ENCODE measurements at regions not wholly inside any gene's neighbourhood (a gene's known extent, or its start where the extent isn't known, plus 50 kb on each side); places are given as distances from the start of the nearest gene placed in this dataset.

DNA sequence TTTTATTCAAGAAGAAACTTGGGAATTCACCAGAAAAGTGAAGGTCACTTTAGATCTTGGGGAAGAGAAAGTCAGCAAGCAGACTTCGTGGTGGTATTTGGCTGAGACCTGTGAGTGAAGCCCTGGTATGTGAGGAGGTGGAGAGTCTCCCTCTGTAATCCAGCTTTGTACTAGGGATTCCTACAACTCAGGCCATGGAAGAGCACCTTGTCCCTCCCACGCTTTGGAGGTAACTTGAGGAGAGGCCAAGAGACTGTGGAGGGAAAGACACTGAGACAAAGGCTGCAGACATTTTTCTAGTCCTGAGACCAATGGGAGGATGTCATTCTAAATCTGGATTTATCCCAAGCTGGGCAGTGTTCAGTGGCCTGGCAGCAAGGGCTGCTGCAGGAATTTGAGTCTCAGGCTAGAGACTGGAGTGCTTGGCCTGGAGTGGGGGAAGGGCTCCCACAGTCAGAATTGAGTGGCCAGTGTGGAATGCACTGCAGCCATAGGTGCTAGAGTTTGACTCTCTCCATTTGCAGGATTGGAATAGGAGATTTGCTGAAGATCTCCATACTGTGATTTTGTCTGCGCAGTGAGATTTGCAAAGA lies 219.0 kb downstream of the ACTR3 start:
- no peak for TF ChIP-seq POLR2A (IDR thresholded peaks at IDR 0.05)
- TF ChIP-seq, protein P1, sequence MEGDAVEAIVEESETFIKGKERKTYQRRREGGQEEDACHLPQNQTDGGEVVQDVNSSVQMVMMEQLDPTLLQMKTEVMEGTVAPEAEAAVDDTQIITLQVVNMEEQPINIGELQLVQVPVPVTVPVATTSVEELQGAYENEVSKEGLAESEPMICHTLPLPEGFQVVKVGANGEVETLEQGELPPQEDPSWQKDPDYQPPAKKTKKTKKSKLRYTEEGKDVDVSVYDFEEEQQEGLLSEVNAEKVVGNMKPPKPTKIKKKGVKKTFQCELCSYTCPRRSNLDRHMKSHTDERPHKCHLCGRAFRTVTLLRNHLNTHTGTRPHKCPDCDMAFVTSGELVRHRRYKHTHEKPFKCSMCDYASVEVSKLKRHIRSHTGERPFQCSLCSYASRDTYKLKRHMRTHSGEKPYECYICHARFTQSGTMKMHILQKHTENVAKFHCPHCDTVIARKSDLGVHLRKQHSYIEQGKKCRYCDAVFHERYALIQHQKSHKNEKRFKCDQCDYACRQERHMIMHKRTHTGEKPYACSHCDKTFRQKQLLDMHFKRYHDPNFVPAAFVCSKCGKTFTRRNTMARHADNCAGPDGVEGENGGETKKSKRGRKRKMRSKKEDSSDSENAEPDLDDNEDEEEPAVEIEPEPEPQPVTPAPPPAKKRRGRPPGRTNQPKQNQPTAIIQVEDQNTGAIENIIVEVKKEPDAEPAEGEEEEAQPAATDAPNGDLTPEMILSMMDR (IDR thresholded peaks at IDR 0.05) = no peak
- H3K4me3 ChIP-seq (ENCODE audit: low read depth, poor library complexity, severe bottlenecking) = no peak overlapping the region
- intact Hi-C loops (cut with DNase I; ENCODE audit: low total_unique reads) = no loop called here
- WGBS, 2 donors = 68 to 71% methylated on average over 3 of the region's 3 CpGs
- no peak for DNase-seq (ENCODE audit: low spot score in 2 of 2)

DNA sequence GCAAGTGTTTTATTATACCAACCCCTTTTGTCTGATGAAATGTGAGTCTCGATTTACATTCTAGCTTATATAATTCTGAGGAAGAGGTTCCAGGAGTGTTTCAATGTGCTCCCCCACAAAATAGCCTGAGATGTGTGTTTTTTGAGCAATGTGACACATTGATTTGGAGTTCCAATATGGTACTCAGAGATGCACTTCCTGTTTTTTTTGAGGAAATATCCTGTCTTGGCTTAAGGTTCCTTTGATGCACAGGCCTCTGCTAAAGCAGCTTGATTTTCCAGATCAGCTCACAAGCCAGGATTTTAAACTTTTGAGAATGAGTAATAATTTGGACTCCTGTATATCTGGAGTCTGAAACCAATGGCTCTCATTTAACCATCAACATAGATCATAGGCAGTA lies 221.4 kb downstream of the ACTR3 start:
- DNase-seq (ENCODE audit: low spot score in 2 of 2) = no peak
- WGBS, 2 donors = 78 to 79% methylated on average over 1 of the region's 1 CpG
- TF ChIP-seq POLR2A (IDR thresholded peaks at IDR 0.05) = no peak
- TF ChIP-seq, protein P1 (IDR thresholded peaks at IDR 0.05) = no peak
- no peak overlapping the region for H3K4me3 ChIP-seq (ENCODE audit: low read depth, poor library complexity, severe bottlenecking)
- intact Hi-C loops (cut with DNase I; ENCODE audit: low total_unique reads) = no loop called here

DNA sequence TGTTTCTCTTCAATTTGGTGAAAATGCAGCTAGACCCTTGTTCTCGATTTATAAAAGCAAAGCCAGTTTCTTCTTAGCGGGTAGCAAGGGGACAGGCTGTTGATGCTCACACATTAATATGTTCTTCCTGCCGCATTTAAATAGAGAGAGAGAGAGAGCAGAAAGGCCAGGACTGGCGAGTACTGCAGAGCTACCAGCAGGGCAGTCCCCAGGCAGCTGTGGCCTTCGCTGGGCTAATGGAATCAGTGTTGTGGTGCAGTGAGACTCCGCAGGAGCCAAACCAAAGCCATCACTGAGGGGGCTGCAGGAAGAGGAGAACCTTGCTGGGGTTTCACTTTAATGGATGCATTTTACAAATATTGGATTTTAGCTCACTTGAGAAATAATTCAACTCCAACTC lies 223.6 kb downstream of the ACTR3 start:
- TF ChIP-seq POLR2A (IDR thresholded peaks at IDR 0.05) = no peak
- TF ChIP-seq, protein P1 (IDR thresholded peaks at IDR 0.05) = no peak
- no peak overlapping the region for H3K4me3 ChIP-seq (ENCODE audit: low read depth, poor library complexity, severe bottlenecking)
- no peak for DNase-seq (ENCODE audit: low spot score in 2 of 2)
- intact Hi-C loops (cut with DNase I; ENCODE audit: low total_unique reads) = no loop called here
- WGBS, 2 donors = 81 to 87% methylated on average over 6 of the region's 6 CpGs

DNA sequence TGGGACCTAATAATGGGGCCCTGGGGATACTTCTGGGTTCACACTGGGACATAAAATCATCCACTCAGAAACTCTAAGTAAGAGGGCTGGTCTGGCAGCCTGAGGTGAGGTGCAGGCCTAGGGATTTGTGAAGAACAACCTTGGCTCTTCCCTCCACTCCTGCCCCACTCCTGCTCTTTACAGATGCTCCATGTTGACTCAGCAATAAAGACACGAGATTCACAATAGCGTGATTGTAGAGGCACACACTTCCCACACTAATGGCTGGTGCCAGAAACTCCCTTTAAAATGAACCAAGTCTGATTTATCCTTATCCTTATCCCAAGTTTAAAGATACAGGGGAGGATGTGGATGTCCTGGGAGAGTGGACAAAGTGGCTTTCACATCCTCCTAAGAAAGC lies 228.2 kb downstream of the ACTR3 start:
- DNase-seq (ENCODE audit: low spot score in 2 of 2) = no peak
- intact Hi-C loops (cut with DNase I; ENCODE audit: low total_unique reads) = no loop called here
- no peak overlapping the region for H3K4me3 ChIP-seq (ENCODE audit: low read depth, poor library complexity, severe bottlenecking)
- TF ChIP-seq, protein P1 (IDR thresholded peaks at IDR 0.05) = no peak
- TF ChIP-seq POLR2A (IDR thresholded peaks at IDR 0.05) = no peak
- 59 to 84% methylated on average over 2 of the region's 2 CpGs for WGBS, 2 donors

DNA sequence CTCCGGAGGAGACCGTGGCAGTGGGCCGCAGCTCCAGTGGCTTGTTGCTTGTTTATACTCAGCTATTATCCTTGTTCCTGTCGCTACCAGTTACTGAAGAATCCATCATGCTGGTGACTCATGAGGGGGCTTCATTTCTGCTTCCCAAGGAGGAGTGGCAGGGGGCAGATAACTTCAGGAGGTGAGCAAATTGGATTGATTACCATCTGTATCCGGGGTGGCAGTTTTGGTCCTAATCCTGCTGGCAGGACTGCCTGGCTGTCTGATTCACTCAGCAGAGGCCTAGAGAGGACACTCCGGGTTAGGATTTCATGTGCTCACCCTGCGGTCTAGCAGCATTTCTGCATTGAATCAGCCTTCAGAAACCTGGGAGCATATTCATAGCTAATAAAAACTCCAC lies 230.0 kb downstream of the ACTR3 start:
- intact Hi-C loops (cut with DNase I; ENCODE audit: low total_unique reads) = no loop called here
- DNase-seq (ENCODE audit: low spot score in 2 of 2) = no peak
- H3K4me3 ChIP-seq (ENCODE audit: low read depth, poor library complexity, severe bottlenecking) = no peak overlapping the region
- TF ChIP-seq POLR2A (IDR thresholded peaks at IDR 0.05) = no peak
- TF ChIP-seq, protein P1 (IDR thresholded peaks at IDR 0.05) = no peak
- WGBS, 2 donors = 69 to 82% methylated on average over 7 of the region's 7 CpGs

DNA sequence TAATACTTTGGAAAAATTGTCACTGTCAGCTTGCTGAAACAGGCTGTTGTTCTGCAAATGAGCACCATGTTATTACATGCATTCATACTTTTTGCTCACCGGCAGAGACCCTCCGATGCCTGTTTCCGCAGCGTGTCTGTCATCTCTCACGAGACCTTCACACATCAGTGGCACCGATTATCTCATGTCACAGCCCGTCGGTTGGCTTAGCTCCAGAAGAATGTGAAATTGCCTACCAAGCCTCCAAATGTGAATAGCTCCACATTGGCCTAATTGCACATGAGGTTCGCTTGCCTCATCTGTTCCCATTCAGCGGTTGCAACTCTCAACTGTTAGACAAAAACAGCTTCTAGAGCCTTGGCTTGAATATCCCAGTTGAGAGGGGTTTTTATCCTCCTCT lies 233.0 kb downstream of the ACTR3 start:
- TF ChIP-seq, protein P1 (IDR thresholded peaks at IDR 0.05) = no peak
- TF ChIP-seq POLR2A (IDR thresholded peaks at IDR 0.05) = no peak
- intact Hi-C loops (cut with DNase I; ENCODE audit: low total_unique reads) = no loop called here
- 21 to 34% methylated on average over 10 of the region's 10 CpGs for WGBS, 2 donors
- H3K4me3 ChIP-seq (ENCODE audit: low read depth, poor library complexity, severe bottlenecking) = no peak overlapping the region
- no peak for DNase-seq (ENCODE audit: low spot score in 2 of 2)

Data from lower leg skin (tissue), 4 donors.